DOHH2 (cell line): ENCODE measurements at regions not wholly inside any gene's neighbourhood (a gene's known extent, or its start where the extent isn't known, plus 50 kb on each side); places are given as distances from the start of the nearest gene placed in this dataset.
"Not testable (repeated sequence)": the region's sequence is repeated elsewhere in the genome, so short reads cannot be mapped to it uniquely, and the experiment has no call there.

Source experiments
- H3F3A ChIP-seq: fragments of 200-600 bp; sonication (generic), shearing (Covaris generic); 2 replicates; pipeline ENCODE4 v1.6.0; 2016; ENCODE audit warnings: antibody characterized with exemption, mild to moderate bottlenecking; ENCODE audit not compliant: control insufficient read depth, insufficient read depth
- H3K27ac ChIP-seq: fragments of 200-600 bp; sonication (generic); 2 replicates; pipeline ENCODE4 v1.5.1; 2014; ENCODE audit warnings: low read depth, mild to moderate bottlenecking, low read length, moderate library complexity
- H3K27me3 ChIP-seq: fragments of 200-600 bp; sonication (generic); 2 replicates; pipeline ENCODE4 v1.6.1; 2014; ENCODE audit warnings: mild to moderate bottlenecking, low read length, mixed read lengths; ENCODE audit not compliant: control insufficient read depth
- H3K36me3 ChIP-seq: fragments of 200-600 bp; sonication (generic); 2 replicates; pipeline ENCODE4 v1.6.1; 2014; ENCODE audit warnings: mild to moderate bottlenecking, low read length, moderate library complexity, mixed read lengths; ENCODE audit not compliant: control insufficient read depth
- H3K4me1 ChIP-seq: fragments of 200-600 bp; sonication (generic); 2 replicates; pipeline ENCODE4 v1.6.1; 2014; ENCODE audit warnings: mild to moderate bottlenecking, low read length, mixed read lengths; ENCODE audit not compliant: control insufficient read depth
- H3K4me2 ChIP-seq: fragments of 200-600 bp; sonication (generic); 2 replicates; pipeline ENCODE4 v1.6.0; 2014; ENCODE audit warnings: mild to moderate bottlenecking, low read length, moderate library complexity
- H3K4me3 ChIP-seq: fragments of 200-600 bp; sonication (generic); 2 replicates; pipeline ENCODE4 v1.5.1; 2014; ENCODE audit warnings: mild to moderate bottlenecking, low read length, mixed read lengths
- H3K79me2 ChIP-seq: fragments of 200-600 bp; sonication (generic); 2 replicates; pipeline ENCODE4 v1.6.1; 2014; ENCODE audit warnings: mild to moderate bottlenecking, low read length, mixed read lengths; ENCODE audit not compliant: control insufficient read depth
- H3K9me2 ChIP-seq: fragments of 200-600 bp; sonication (generic); replicated peaks from 2 replicates; pipeline ENCODE4 v1.6.1; 2014; ENCODE audit warnings: mild to moderate bottlenecking, low read length, mixed read lengths; ENCODE audit not compliant: control insufficient read depth
- H3K9me3 ChIP-seq: fragments of 200-600 bp; sonication (generic); 2 replicates; pipeline ENCODE4 v1.6.1; 2014; ENCODE audit warnings: antibody characterized with exemption, low read length, mixed read lengths; ENCODE audit not compliant: control insufficient read depth, insufficient read depth
- H4K20me1 ChIP-seq: fragments of 200-600 bp; sonication (generic); 2 replicates; pipeline ENCODE4 v1.6.0; 2014; ENCODE audit warnings: low read depth, mild to moderate bottlenecking, antibody characterized with exemption, low read length, moderate library complexity; ENCODE audit not compliant: control insufficient read depth, insufficient read depth
- CTCF ChIP-seq: fragments of 200-600 bp; sonication (generic); IDR thresholded peaks from one replicate; pipeline ENCODE4 v1.5.1; 2014; ENCODE audit warnings: antibody characterized with exemption, mild to moderate bottlenecking, low read depth, low read length; ENCODE audit not compliant: poor library complexity, severe bottlenecking
- EZH2phosphoT487 ChIP-seq: fragments of 200-600 bp; sonication (generic); IDR thresholded peaks from 2 replicates; pipeline ENCODE4 v1.6.1; 2017; ENCODE audit warnings: borderline replicate concordance, mild to moderate bottlenecking, antibody characterized with exemption, low read length, moderate library complexity, mixed read lengths

GRCh38 chr17:22090263-22090935 lies 398.1 kb downstream of the KCNJ18 start:
- H3F3A ChIP-seq: no peaks in the 10 kb centered on the region
- TF ChIP-seq EZH2phosphoT487 (no peak), CTCF (no peak)

GRCh38 chr17:22091041-22091679 lies 398.8 kb downstream of the KCNJ18 start:
- H3K4me3 ChIP-seq, H3F3A ChIP-seq, H4K20me1 ChIP-seq, H3K79me2 ChIP-seq, H3K4me2 ChIP-seq, H3K9me2 ChIP-seq, H3K4me1 ChIP-seq, H3K36me3 ChIP-seq, H3K9me3 ChIP-seq, H3K27ac ChIP-seq, H3K27me3 ChIP-seq: not testable (repeated sequence)

More at GRCh38 chr17:22090263-22090935, 398.1 kb downstream of the KCNJ18 start:
- Histone ChIP-seq H3K27me3 (no peaks in the 10 kb centered on the region), H3K9me2 (no peaks in the 10 kb centered on the region), H3K36me3 (no peaks in the 10 kb centered on the region), H3K4me2 (no peak overlapping the region), H3K4me1 (no peaks in the 10 kb centered on the region), H3K79me2 (no peaks in the 10 kb centered on the region), H3K9me3 (no peaks in the 10 kb centered on the region), H4K20me1 (no peaks in the 10 kb centered on the region), H3K4me3 (no peak overlapping the region), H3K27ac (no peak overlapping the region)

- H3K27ac ChIP-seq, H3K4me1 ChIP-seq, H3K4me2 ChIP-seq, H3K9me2 ChIP-seq, H3K9me3 ChIP-seq, H4K20me1 ChIP-seq, H3K4me3 ChIP-seq, H3K27me3 ChIP-seq, H3K36me3 ChIP-seq, H3F3A ChIP-seq, H3K79me2 ChIP-seq: not testable (repeated sequence)
These were observed 399.5 kb downstream of the KCNJ18 start for GRCh38 chr17:22091840-22092239.

- not testable (repeated sequence) for H3F3A ChIP-seq, H3K9me3 ChIP-seq, H4K20me1 ChIP-seq, H3K9me2 ChIP-seq, H3K79me2 ChIP-seq, H3K27ac ChIP-seq, H3K27me3 ChIP-seq, H3K36me3 ChIP-seq, H3K4me3 ChIP-seq, H3K4me1 ChIP-seq, H3K4me2 ChIP-seq
These were observed 403.1 kb downstream of the KCNJ18 start for GRCh38 chr17:22095414-22095813.

GRCh38 chr17:22099633-22100032 lies 407.3 kb downstream of the KCNJ18 start:
- not testable (repeated sequence) for H3K4me2 ChIP-seq, H3K9me3 ChIP-seq, H3K9me2 ChIP-seq, H3K79me2 ChIP-seq, H4K20me1 ChIP-seq, H3K36me3 ChIP-seq, H3K4me3 ChIP-seq, H3K27me3 ChIP-seq, H3K27ac ChIP-seq, H3K4me1 ChIP-seq, H3F3A ChIP-seq
